GM23338 (cell line): ENCODE measurements at regions not wholly inside any gene's neighbourhood (a gene's known extent, or its start where the extent isn't known, plus 50 kb on each side); places are given as distances from the start of the nearest gene placed in this dataset.

Experiments
- ATAC-seq: fragments of 200-7000 bp; cut with Tn5 transposase; 3 replicates; pipeline ENCODE4 v1.9.1; 2020
- DNase-seq: peaks from one replicate; pipeline ENCODE4 v3.0.0-alpha.2; 2015; ENCODE audit warnings: low spot score
- H2AFZ ChIP-seq: fragments of 200-600 bp; sonication (generic); 2 replicates; pipeline ENCODE4 v1.8.0; 2016; ENCODE audit warnings: antibody characterized with exemption, mild to moderate bottlenecking, moderate library complexity
- H3F3A ChIP-seq: fragments of 200-600 bp; sonication (generic); replicated peaks from 2 replicates; pipeline ENCODE4 v1.8.0; 2017; ENCODE audit warnings: antibody characterized with exemption, mixed run types, low read depth
- H3K27ac ChIP-seq: fragments of 200-600 bp; sonication (generic); 2 replicates; pipeline ENCODE4 v1.6.1; 2016; ENCODE audit warnings: low read depth
- H3K27me3 ChIP-seq: fragments of 200-600 bp; sonication (generic); 2 replicates; pipeline ENCODE4 v1.8.0; 2016; ENCODE audit warnings: mild to moderate bottlenecking, mixed run types, moderate library complexity; ENCODE audit not compliant: insufficient read depth
- H3K36me3 ChIP-seq: fragments of 200-600 bp; sonication (generic); 2 replicates; pipeline ENCODE4 v1.8.0; 2016; ENCODE audit warnings: mild to moderate bottlenecking; ENCODE audit not compliant: insufficient read depth
- H3K4me1 ChIP-seq: fragments of 200-600 bp; sonication (generic); 2 replicates; pipeline ENCODE4 v1.8.0; 2016; ENCODE audit warnings: mild to moderate bottlenecking, moderate library complexity; ENCODE audit not compliant: insufficient read depth
- H3K4me2 ChIP-seq: fragments of 200-600 bp; sonication (generic); 2 replicates; pipeline ENCODE4 v1.7.1; 2017; ENCODE audit warnings: mixed run types
- H3K4me3 ChIP-seq: fragments of 200-600 bp; sonication (generic); 2 replicates; pipeline ENCODE4 v1.6.1; 2016; ENCODE audit warnings: mixed run types
- H3K79me2 ChIP-seq: fragments of 200-600 bp; sonication (generic); replicated peaks from 2 replicates; pipeline ENCODE4 v1.8.0; 2017; ENCODE audit warnings: mild to moderate bottlenecking; ENCODE audit not compliant: insufficient read depth
- H3K9me2 ChIP-seq: fragments of 200-600 bp; sonication (generic); 2 replicates; pipeline ENCODE4 v1.8.0; 2017; ENCODE audit not compliant: insufficient read depth
- H4K20me1 ChIP-seq: fragments of 200-600 bp; sonication (generic); replicated peaks from 2 replicates; pipeline ENCODE4 v1.8.0; 2017; ENCODE audit warnings: mild to moderate bottlenecking; ENCODE audit not compliant: insufficient read depth
- H3K27ac Mint-ChIP-seq: 2 replicates; pipeline ENCODE4 v1.8.0; 2020; ENCODE audit warnings: inconsistent platforms, mild to moderate bottlenecking, moderate library complexity, mixed read lengths
- H3K27me3 Mint-ChIP-seq: 3 replicates; pipeline ENCODE4 v1.8.0; 2022; ENCODE audit warnings: low read depth, mild to moderate bottlenecking, moderate library complexity, mixed read lengths, inconsistent platforms; ENCODE audit not compliant: insufficient read depth, poor library complexity
- H3K36me3 Mint-ChIP-seq: 3 replicates; pipeline ENCODE4 v1.8.0; 2021; ENCODE audit warnings: low read depth, mild to moderate bottlenecking, inconsistent platforms, moderate library complexity, mixed read lengths
- H3K4me1 Mint-ChIP-seq: 3 replicates; pipeline ENCODE4 v1.8.0; 2020; ENCODE audit warnings: mild to moderate bottlenecking, inconsistent platforms, mixed read lengths
- H3K4me3 Mint-ChIP-seq: 3 replicates; pipeline ENCODE4 v1.8.0; 2021; ENCODE audit warnings: moderate library complexity, mild to moderate bottlenecking, inconsistent platforms, mixed read lengths
- H3K9me3 Mint-ChIP-seq: 3 replicates; pipeline ENCODE4 v1.8.0; 2020; ENCODE audit warnings: moderate library complexity, mild to moderate bottlenecking, inconsistent platforms, mixed read lengths
- CREB1 ChIP-seq: fragments of 250-450 bp; sonication (Bioruptor Pico); IDR thresholded peaks from 2 replicates; pipeline ENCODE4 v1.5.0; 2020; ENCODE audit warnings: low read depth, mild to moderate bottlenecking, moderate library complexity
- JUNB ChIP-seq: IDR thresholded peaks from one replicate; pipeline ENCODE4 v1.6.1; 2016; ENCODE audit warnings: antibody characterized with exemption; ENCODE audit not compliant: unreplicated experiment
- STAT1 ChIP-seq: IDR thresholded peaks from one replicate; pipeline ENCODE4 v1.6.1; 2016; ENCODE audit warnings: antibody characterized with exemption; ENCODE audit not compliant: unreplicated experiment
- ZNF114 ChIP-seq: fragments of 250-450 bp; sonication (Bioruptor Pico); IDR thresholded peaks from 2 replicates; pipeline ENCODE4 v1.5.0; 2020; ENCODE audit warnings: mild to moderate bottlenecking, moderate library complexity
- ZNF331 ChIP-seq: fragments of 250-450 bp; sonication (Bioruptor Pico); IDR thresholded peaks from 2 replicates; pipeline ENCODE4 v1.5.0; 2020; ENCODE audit warnings: low read depth, mild to moderate bottlenecking, moderate library complexity
- TF ChIP-seq, protein P1 (sequence below), 2 experiments: fragments of 200-600 bp in 1 of 2; sonication (generic) in 1 of 2; conservative IDR thresholded peaks; 2 replicates each; pipeline versions ENCODE4 v1.5.1 to v1.6.1; 2016 to 2017; ENCODE audit warnings: antibody characterized with exemption in 2 of 2, low read depth in 2 of 2, mild to moderate bottlenecking in 2 of 2, moderate library complexity in 1 of 2
- TF ChIP-seq, protein P2 (sequence below): fragments of 250-450 bp; sonication (Bioruptor Pico); IDR thresholded peaks from 2 replicates; pipeline ENCODE4 v1.5.0; 2020; ENCODE audit warnings: mild to moderate bottlenecking, moderate library complexity
- TF ChIP-seq, protein P3 (sequence below): IDR thresholded peaks from 2 replicates; pipeline ENCODE4 v1.6.1; 2016; ENCODE audit warnings: antibody characterized with exemption

DNA sequence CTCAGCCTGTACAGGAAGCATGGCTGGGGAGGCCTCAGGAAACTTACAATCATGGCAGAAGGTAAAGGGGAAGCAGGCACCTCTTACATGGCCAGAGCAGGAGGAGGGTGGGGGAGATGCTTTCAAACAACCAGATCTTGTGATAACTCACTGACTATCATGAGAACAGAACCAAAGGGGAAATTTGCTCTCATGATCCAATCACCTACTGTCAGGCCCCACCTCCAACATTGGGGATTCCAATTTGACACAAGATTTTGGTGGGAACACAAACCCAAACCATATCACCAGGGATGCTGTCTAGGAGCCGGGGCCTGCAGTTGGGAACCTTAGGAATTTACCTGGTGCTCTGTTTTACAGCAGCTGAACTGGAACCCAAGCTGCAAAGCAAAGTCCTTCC, 191.1 kb upstream of the CITED2 start (continued):
- TF ChIP-seq, protein P1, sequence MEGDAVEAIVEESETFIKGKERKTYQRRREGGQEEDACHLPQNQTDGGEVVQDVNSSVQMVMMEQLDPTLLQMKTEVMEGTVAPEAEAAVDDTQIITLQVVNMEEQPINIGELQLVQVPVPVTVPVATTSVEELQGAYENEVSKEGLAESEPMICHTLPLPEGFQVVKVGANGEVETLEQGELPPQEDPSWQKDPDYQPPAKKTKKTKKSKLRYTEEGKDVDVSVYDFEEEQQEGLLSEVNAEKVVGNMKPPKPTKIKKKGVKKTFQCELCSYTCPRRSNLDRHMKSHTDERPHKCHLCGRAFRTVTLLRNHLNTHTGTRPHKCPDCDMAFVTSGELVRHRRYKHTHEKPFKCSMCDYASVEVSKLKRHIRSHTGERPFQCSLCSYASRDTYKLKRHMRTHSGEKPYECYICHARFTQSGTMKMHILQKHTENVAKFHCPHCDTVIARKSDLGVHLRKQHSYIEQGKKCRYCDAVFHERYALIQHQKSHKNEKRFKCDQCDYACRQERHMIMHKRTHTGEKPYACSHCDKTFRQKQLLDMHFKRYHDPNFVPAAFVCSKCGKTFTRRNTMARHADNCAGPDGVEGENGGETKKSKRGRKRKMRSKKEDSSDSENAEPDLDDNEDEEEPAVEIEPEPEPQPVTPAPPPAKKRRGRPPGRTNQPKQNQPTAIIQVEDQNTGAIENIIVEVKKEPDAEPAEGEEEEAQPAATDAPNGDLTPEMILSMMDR (conservative IDR thresholded peaks at IDR 0.05; ENCODE audit: low read depth in 2 of 2), result no peak

DNA sequence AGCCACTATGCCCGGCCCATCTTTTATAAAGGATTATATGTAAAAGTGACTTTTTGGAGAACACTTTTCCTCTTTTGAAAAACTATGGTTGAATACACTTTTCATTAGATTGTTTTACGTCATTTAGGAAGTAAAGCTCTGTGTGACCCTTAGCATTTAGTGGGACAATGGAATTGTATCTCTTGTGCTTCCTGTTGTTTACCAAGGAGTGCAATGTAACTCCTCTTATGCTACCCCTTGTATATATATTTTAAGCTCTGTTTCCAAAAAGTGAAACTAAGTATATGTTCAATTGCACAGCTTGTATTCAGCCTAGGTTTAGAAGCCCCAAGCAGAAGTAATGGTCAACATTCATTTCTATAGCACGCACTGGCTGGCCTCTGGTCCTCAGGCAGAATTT, 183.1 kb upstream of the CITED2 start:
- ATAC-seq, result no peak
- H3K4me3 ChIP-seq, result no peak overlapping the region
- no peak overlapping the region for H3K27ac Mint-ChIP-seq

DNA sequence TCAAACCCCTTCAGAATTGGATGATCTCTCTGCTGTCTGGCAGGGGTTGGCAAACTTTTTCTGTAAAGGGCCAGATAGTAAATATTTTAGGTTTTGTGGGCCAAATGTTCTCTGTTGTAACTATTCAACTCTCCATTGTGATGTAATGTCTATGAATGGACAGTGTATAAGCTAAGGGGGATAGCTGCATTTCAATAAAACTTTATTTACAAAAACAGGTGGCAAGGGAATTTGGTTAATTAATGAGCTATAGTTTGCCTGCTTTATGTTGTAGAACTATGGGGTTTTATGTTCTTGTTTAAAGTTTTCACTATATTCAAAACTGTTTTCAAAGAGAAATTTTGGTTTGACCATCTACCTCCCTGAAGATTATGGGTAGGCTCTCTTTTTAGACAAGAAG, 182.1 kb upstream of the CITED2 start:
- Mint-ChIP-seq H3K27ac (no peak overlapping the region), H3K36me3 (no peaks in the 10 kb centered on the region), H3K27me3 (no peaks in the 10 kb centered on the region), H3K9me3 (no peaks in the 10 kb centered on the region), H3K4me1 (no peaks in the 10 kb centered on the region; the same call in 2 of the 3 replicates), H3K4me3 (no peak overlapping the region)
- Histone ChIP-seq H4K20me1 (no peaks in the 10 kb centered on the region), H2AFZ (no peak overlapping the region), H3K9me2 (0 out of 2 replicates have a peak, but pooled peaks cover 2% of the 10 kb centered on the region), H3K36me3 (no peaks in the 10 kb centered on the region), H3K4me2 (no peak overlapping the region), H3F3A (no peaks in the 10 kb centered on the region), H3K4me1 (no peaks in the 10 kb centered on the region), H3K27ac (no peak overlapping the region), H3K4me3 (no peak overlapping the region), H3K79me2 (no peaks in the 10 kb centered on the region), H3K27me3 (no peaks in the 10 kb centered on the region)
- no peak for ATAC-seq
- DNase-seq, result no peak
- no peak for TF ChIP-seq ZNF331 (CRISPR knock-in tag)
- TF ChIP-seq, protein P2, sequence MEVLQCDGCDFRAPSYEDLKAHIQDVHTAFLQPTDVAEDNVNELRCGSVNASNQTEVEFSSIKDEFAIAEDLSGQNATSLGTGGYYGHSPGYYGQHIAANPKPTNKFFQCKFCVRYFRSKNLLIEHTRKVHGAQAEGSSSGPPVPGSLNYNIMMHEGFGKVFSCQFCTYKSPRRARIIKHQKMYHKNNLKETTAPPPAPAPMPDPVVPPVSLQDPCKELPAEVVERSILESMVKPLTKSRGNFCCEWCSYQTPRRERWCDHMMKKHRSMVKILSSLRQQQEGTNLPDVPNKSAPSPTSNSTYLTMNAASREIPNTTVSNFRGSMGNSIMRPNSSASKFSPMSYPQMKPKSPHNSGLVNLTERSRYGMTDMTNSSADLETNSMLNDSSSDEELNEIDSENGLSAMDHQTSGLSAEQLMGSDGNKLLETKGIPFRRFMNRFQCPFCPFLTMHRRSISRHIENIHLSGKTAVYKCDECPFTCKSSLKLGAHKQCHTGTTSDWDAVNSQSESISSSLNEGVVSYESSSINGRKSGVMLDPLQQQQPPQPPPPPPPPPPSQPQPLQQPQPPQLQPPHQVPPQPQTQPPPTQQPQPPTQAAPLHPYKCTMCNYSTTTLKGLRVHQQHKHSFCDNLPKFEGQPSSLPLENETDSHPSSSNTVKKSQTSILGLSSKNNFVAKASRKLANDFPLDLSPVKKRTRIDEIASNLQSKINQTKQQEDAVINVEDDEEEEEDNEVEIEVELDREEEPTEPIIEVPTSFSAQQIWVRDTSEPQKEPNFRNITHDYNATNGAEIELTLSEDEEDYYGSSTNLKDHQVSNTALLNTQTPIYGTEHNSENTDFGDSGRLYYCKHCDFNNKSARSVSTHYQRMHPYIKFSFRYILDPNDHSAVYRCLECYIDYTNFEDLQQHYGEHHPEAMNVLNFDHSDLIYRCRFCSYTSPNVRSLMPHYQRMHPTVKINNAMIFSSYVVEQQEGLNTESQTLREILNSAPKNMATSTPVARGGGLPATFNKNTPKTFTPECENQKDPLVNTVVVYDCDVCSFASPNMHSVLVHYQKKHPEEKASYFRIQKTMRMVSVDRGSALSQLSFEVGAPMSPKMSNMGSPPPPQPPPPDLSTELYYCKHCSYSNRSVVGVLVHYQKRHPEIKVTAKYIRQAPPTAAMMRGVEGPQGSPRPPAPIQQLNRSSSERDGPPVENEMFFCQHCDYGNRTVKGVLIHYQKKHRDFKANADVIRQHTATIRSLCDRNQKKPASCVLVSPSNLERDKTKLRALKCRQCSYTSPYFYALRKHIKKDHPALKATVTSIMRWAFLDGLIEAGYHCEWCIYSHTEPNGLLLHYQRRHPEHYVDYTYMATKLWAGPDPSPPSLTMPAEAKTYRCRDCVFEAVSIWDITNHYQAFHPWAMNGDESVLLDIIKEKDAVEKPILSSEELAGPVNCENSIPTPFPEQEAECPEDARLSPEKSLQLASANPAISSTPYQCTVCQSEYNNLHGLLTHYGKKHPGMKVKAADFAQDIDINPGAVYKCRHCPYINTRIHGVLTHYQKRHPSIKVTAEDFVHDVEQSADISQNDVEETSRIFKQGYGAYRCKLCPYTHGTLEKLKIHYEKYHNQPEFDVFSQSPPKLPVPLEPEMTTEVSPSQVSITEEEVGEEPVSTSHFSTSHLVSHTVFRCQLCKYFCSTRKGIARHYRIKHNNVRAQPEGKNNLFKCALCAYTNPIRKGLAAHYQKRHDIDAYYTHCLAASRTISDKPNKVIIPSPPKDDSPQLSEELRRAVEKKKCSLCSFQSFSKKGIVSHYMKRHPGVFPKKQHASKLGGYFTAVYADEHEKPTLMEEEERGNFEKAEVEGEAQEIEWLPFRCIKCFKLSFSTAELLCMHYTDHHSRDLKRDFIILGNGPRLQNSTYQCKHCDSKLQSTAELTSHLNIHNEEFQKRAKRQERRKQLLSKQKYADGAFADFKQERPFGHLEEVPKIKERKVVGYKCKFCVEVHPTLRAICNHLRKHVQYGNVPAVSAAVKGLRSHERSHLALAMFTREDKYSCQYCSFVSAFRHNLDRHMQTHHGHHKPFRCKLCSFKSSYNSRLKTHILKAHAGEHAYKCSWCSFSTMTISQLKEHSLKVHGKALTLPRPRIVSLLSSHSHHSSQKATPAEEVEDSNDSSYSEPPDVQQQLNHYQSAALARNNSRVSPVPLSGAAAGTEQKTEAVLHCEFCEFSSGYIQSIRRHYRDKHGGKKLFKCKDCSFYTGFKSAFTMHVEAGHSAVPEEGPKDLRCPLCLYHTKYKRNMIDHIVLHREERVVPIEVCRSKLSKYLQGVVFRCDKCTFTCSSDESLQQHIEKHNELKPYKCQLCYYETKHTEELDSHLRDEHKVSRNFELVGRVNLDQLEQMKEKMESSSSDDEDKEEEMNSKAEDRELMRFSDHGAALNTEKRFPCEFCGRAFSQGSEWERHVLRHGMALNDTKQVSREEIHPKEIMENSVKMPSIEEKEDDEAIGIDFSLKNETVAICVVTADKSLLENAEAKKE (CRISPR knock-in tag), result no peak
- TF ChIP-seq CREB1 (CRISPR knock-in tag), result no peak
- TF ChIP-seq, protein P1 (conservative IDR thresholded peaks at IDR 0.05; ENCODE audit: low read depth in 2 of 2), result no peak
- no peak for TF ChIP-seq JUNB
- TF ChIP-seq STAT1, result no peak

More for the DNA sequence above, 183.1 kb upstream of the CITED2 start:
- no peaks in the 10 kb centered on the region for H3K36me3 ChIP-seq
- Mint-ChIP-seq H3K36me3 (no peaks in the 10 kb centered on the region), H3K4me1 (no peaks in the 10 kb centered on the region; the same call in 2 of the 3 replicates), H3K27me3 (no peaks in the 10 kb centered on the region), H3K4me3 (no peak overlapping the region), H3K9me3 (no peaks in the 10 kb centered on the region)
- H3K27ac ChIP-seq, result no peak overlapping the region
- no peaks in the 10 kb centered on the region for H3K27me3 ChIP-seq
- H3K9me2 ChIP-seq, result 0 out of 2 replicates have a peak, but pooled peaks cover 2% of the 10 kb centered on the region
- no peak for DNase-seq
- TF ChIP-seq, protein P3, sequence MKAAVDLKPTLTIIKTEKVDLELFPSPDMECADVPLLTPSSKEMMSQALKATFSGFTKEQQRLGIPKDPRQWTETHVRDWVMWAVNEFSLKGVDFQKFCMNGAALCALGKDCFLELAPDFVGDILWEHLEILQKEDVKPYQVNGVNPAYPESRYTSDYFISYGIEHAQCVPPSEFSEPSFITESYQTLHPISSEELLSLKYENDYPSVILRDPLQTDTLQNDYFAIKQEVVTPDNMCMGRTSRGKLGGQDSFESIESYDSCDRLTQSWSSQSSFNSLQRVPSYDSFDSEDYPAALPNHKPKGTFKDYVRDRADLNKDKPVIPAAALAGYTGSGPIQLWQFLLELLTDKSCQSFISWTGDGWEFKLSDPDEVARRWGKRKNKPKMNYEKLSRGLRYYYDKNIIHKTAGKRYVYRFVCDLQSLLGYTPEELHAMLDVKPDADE, result no peak
- no peak for TF ChIP-seq JUNB
- TF ChIP-seq ZNF331 (CRISPR knock-in tag), result no peak
- no peak for TF ChIP-seq ZNF114
- H3F3A ChIP-seq, result no peaks in the 10 kb centered on the region
- no peaks in the 10 kb centered on the region for H3K4me1 ChIP-seq
- no peak overlapping the region for H3K4me2 ChIP-seq
- H2AFZ ChIP-seq, result no peak overlapping the region
- H4K20me1 ChIP-seq, result no peaks in the 10 kb centered on the region
- no peaks in the 10 kb centered on the region for H3K79me2 ChIP-seq
